Smooth muscle cell (in vitro differentiated cells): ENCODE measurements at regions not wholly inside any gene's neighbourhood (a gene's known extent, or its start where the extent isn't known, plus 50 kb on each side); places are given as distances from the start of the nearest gene placed in this dataset.

Experiments
- DNase-seq: peaks from one replicate; lab custom pipeline; 2025; ENCODE audit not compliant: unreplicated experiment; lab: John Stamatoyannopoulos, UW
- H2AFZ ChIP-seq: fragments of 200-600 bp; sonication (generic); 2 replicates; pipeline ENCODE4 v1.6.0; 2016; ENCODE audit warnings: antibody characterized with exemption, low read depth, mild to moderate bottlenecking
- H3F3A ChIP-seq: fragments of 200-600 bp; sonication (generic); 2 replicates; pipeline ENCODE4 v1.6.0; 2017; ENCODE audit warnings: antibody characterized with exemption, low read depth
- H3K27ac ChIP-seq: fragments of 200-600 bp; sonication (generic); 2 replicates; pipeline ENCODE4 v1.5.1; 2016; ENCODE audit warnings: low read depth, mild to moderate bottlenecking
- H3K27me3 ChIP-seq: fragments of 200-600 bp; sonication (generic); 2 replicates; pipeline ENCODE4 v1.6.1; 2016; ENCODE audit warnings: low read depth, mild to moderate bottlenecking
- H3K36me3 ChIP-seq: fragments of 200-600 bp; sonication (generic); 2 replicates; pipeline ENCODE4 v1.5.1; 2016; ENCODE audit warnings: low read depth
- H3K4me1 ChIP-seq: fragments of 200-600 bp; sonication (generic); 2 replicates; pipeline ENCODE4 v1.5.1; 2016; ENCODE audit warnings: low read depth
- H3K4me2 ChIP-seq: fragments of 200-600 bp; sonication (generic); 2 replicates; pipeline ENCODE4 v1.6.0; 2016; ENCODE audit warnings: mild to moderate bottlenecking
- H3K4me3 ChIP-seq: fragments of 200-600 bp; sonication (generic); 2 replicates; pipeline ENCODE4 v1.5.1; 2016; ENCODE audit warnings: mild to moderate bottlenecking
- H3K79me2 ChIP-seq: fragments of 200-600 bp; sonication (generic); 2 replicates; pipeline ENCODE4 v1.6.0; 2016; ENCODE audit warnings: low read depth, mild to moderate bottlenecking
- H3K9ac ChIP-seq: fragments of 200-600 bp; sonication (generic); 2 replicates; pipeline ENCODE4 v1.6.0; 2016; ENCODE audit warnings: low read depth
- H3K9me3 ChIP-seq: fragments of 200-600 bp; sonication (generic); replicated peaks from 2 replicates; pipeline ENCODE4 v1.5.1; 2016; ENCODE audit warnings: low read depth
- H4K20me1 ChIP-seq: fragments of 200-600 bp; sonication (generic); 2 replicates; pipeline ENCODE4 v1.6.0; 2016; ENCODE audit warnings: low read depth
- WGBS: methylation state at CpG from one replicate; pipeline ENCODE4 v1.1.7; 2016; ENCODE audit warnings: low lambda C conversion rate; 5-methylcytosine and 5-hydroxymethylcytosine counted together
- TF ChIP-seq, protein P1 (sequence below): fragments of 200-600 bp; sonication (generic); IDR thresholded peaks from 2 replicates; pipeline ENCODE4 v1.5.1; 2017; ENCODE audit warnings: borderline replicate concordance, mild to moderate bottlenecking, antibody characterized with exemption; ENCODE audit not compliant: insufficient read depth, poor library complexity, severe bottlenecking

DNA sequence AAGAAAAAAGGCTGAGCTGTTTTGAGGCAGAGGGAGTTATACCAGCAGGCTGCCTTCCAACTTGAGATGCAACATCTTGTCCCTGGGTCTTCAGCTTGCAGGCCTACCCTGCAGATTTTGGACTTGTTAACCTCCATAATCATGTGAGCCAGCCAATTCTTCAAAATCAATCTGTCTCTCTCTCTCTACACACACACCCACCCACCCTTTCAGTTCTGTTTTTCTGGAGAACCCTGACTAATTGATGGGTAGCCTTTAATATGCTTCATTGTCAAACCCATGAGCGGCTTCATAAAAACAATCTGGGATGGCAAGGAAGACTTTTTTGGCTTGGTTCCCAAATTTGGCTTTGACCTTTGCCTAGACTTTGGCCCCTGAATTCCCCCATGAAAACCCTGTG is 113.9 kb downstream of the TMX1 start:
- Histone ChIP-seq H3K27ac (no peak overlapping the region), H3K9me3 (no peaks in the 10 kb centered on the region), H3K36me3 (no peaks in the 10 kb centered on the region), H2AFZ (no peak overlapping the region), H3K4me2 (no peak overlapping the region), H3K4me1 (peaks cover 31% of the 10 kb centered on the region), H3K9ac (no peak overlapping the region), H3K79me2 (no peaks in the 10 kb centered on the region), H3K27me3 (no peaks in the 10 kb centered on the region), H3K4me3 (no peak overlapping the region), H4K20me1 (no peaks in the 10 kb centered on the region), H3F3A (peaks cover 5% of the 10 kb centered on the region)
- 100% methylated on average over 1 of the region's 1 CpG for WGBS
- TF ChIP-seq, protein P1, sequence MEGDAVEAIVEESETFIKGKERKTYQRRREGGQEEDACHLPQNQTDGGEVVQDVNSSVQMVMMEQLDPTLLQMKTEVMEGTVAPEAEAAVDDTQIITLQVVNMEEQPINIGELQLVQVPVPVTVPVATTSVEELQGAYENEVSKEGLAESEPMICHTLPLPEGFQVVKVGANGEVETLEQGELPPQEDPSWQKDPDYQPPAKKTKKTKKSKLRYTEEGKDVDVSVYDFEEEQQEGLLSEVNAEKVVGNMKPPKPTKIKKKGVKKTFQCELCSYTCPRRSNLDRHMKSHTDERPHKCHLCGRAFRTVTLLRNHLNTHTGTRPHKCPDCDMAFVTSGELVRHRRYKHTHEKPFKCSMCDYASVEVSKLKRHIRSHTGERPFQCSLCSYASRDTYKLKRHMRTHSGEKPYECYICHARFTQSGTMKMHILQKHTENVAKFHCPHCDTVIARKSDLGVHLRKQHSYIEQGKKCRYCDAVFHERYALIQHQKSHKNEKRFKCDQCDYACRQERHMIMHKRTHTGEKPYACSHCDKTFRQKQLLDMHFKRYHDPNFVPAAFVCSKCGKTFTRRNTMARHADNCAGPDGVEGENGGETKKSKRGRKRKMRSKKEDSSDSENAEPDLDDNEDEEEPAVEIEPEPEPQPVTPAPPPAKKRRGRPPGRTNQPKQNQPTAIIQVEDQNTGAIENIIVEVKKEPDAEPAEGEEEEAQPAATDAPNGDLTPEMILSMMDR = no peak
- no peak for DNase-seq

DNA sequence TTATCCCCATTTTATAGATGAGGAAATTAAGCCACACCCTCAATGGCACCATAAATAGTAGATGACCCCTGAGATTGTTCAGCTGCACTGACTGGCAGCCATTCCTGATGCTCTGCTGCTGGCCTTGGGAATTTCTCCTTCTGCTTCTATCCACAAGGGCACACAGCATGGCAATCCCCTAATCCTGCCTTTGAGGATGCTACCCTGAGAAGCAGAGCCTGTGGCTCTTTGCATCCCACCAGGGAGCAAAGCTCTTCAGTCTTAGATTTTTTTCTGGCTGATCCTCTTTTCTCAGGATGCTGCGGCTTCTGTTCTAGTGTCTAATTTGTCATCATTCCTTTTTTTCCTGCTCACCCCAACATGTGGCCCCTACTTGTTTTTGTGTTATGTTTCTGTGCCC is 114.8 kb downstream of the TMX1 start:
- TF ChIP-seq, protein P1 = no peak
- no peak for DNase-seq
- no peaks in the 10 kb centered on the region for H3K9me3 ChIP-seq
- H3K4me2 ChIP-seq = peak overlapping the region; percentile 37
- H3K79me2 ChIP-seq = no peaks in the 10 kb centered on the region
- no peaks in the 10 kb centered on the region for H3K27me3 ChIP-seq
- H4K20me1 ChIP-seq = no peaks in the 10 kb centered on the region
- peak overlapping the region; percentile 71 for H3K27ac ChIP-seq
- no peak overlapping the region for H3K4me3 ChIP-seq
- 93% methylated on average over 1 of the region's 1 CpG for WGBS
- H3K36me3 ChIP-seq = no peaks in the 10 kb centered on the region
- H2AFZ ChIP-seq = no peak overlapping the region
- H3F3A ChIP-seq = peaks cover 5% of the 10 kb centered on the region
- H3K4me1 ChIP-seq = peaks cover 31% of the 10 kb centered on the region
- H3K9ac ChIP-seq = no peak overlapping the region

DNA sequence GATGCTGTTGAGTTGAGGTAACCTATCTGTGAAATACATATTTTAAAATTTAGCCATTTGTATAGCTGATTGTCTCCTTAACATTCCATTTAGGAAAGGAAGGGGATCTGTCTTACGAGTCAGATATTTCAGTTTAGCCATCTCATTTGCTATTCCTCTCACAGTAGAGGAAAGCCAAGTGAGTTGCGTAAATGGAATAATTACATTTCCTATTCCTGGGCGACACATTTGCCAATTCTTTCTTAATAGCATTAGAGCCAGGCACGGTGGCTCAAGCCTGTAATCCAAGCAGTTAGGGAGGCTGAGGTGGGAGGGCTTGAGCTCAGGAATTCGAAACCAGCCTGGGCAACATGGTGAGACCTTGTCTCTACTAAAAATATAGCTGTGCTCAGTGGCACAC is 116.3 kb downstream of the TMX1 start:
- DNase-seq = no peak
- no peaks in the 10 kb centered on the region for H3K27me3 ChIP-seq
- no peak overlapping the region for H3K9ac ChIP-seq
- peak overlapping the region; percentile 13 for H3K4me2 ChIP-seq
- peaks cover 5% of the 10 kb centered on the region for H3F3A ChIP-seq
- no peaks in the 10 kb centered on the region for H3K36me3 ChIP-seq
- no peak overlapping the region for H2AFZ ChIP-seq
- WGBS = 63% methylated on average over 5 of the region's 5 CpGs
- no peaks in the 10 kb centered on the region for H3K9me3 ChIP-seq
- H3K4me3 ChIP-seq = no peak overlapping the region
- no peaks in the 10 kb centered on the region for H3K79me2 ChIP-seq
- no peaks in the 10 kb centered on the region for H4K20me1 ChIP-seq
- TF ChIP-seq, protein P1 = no peak
- peak overlapping the region; percentile 71 for H3K27ac ChIP-seq
- H3K4me1 ChIP-seq = peaks cover 31% of the 10 kb centered on the region

DNA sequence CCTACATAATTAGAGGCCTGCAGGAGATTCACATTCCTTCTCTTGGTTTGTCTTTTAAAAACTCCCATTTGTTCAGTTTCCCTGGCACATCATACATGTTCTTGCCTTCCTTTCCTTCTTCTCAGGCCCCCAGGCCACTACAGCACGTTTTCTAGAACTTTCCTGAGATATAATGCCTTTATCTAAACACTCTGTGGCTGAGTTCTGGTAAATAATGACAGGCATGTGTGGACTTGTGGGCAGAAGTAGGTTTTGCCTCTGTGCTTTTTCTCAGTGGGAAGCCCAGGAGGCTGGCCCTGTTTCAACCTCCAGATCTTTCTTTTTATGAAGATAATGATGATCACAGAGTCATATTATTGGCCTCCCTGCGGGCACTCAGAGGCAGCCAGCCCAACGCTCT is 117.2 kb downstream of the TMX1 start:
- Histone ChIP-seq H3F3A (peaks cover 5% of the 10 kb centered on the region), H3K4me3 (no peak overlapping the region), H2AFZ (no peak overlapping the region), H4K20me1 (no peaks in the 10 kb centered on the region), H3K4me2 (peak overlapping the region; percentile 13), H3K9ac (no peak overlapping the region), H3K4me1 (peaks cover 31% of the 10 kb centered on the region), H3K79me2 (no peaks in the 10 kb centered on the region), H3K27ac (peak overlapping the region; percentile 71), H3K36me3 (no peaks in the 10 kb centered on the region), H3K9me3 (no peaks in the 10 kb centered on the region), H3K27me3 (no peaks in the 10 kb centered on the region)
- TF ChIP-seq, protein P1 = no peak
- 11% methylated on average over 3 of the region's 3 CpGs for whole genome bisulfite sequencing
- no peak for DNase-seq
